Ascending aorta (tissue), 2 donors: ENCODE measurements at regions not wholly inside any gene's neighbourhood (a gene's known extent, or its start where the extent isn't known, plus 50 kb on each side); places are given as distances from the start of the nearest gene placed in this dataset.

ENCODE experiments used
- DNase-seq, 2 donors: peaks; one replicate each; pipeline ENCODE4 v3.0.0-alpha.2; 2019; ENCODE audit warnings: low spot score in 2 of 2
- H3K27ac ChIP-seq, 2 donors: fragments of 200-600 bp; sonication (generic); one replicate each; pipeline ENCODE4 v1.5.1; 2016 to 2017; ENCODE audit warnings: mild to moderate bottlenecking in 1 of 2
- H3K27me3 ChIP-seq: fragments of 200-600 bp; sonication (generic); one replicate; pipeline ENCODE4 v1.5.1; 2017
- H3K36me3 ChIP-seq, 2 donors: fragments of 200-600 bp; sonication (generic); one replicate each; pipeline ENCODE4 v1.5.1; 2016
- H3K4me1 ChIP-seq, 2 donors: fragments of 200-600 bp; sonication (generic); one replicate each; pipeline ENCODE4 v1.5.1; 2016 to 2017; ENCODE audit warnings: mild to moderate bottlenecking in 1 of 2
- H3K4me3 ChIP-seq, 2 donors: fragments of 200-600 bp; sonication (generic); one replicate each; pipeline ENCODE4 v1.5.1; 2016 to 2017; ENCODE audit warnings: mild to moderate bottlenecking in 1 of 2
- H3K9me3 ChIP-seq, 2 donors: fragments of 200-600 bp; sonication (generic); one replicate each; pipeline ENCODE4 v1.5.1; 2016
- intact Hi-C: fragments of 100-400 bp; cut with DNase I; formaldehyde crosslinking; loops from one replicate; pipeline ENCODE4 v1.15.1; 2023
- TF ChIP-seq, protein P1 (sequence below), 3 experiments: fragments of 200-600 bp in 2 of 3; fragments of 450-650 bp in 1 of 3; sonication (generic) in 2 of 3; IDR thresholded peaks; one replicate each; pipeline ENCODE4 v1.5.1; 2016 to 2019; ENCODE audit warnings: antibody characterized with exemption in 3 of 3, mild to moderate bottlenecking in 1 of 3, moderate library complexity in 1 of 3

DNA sequence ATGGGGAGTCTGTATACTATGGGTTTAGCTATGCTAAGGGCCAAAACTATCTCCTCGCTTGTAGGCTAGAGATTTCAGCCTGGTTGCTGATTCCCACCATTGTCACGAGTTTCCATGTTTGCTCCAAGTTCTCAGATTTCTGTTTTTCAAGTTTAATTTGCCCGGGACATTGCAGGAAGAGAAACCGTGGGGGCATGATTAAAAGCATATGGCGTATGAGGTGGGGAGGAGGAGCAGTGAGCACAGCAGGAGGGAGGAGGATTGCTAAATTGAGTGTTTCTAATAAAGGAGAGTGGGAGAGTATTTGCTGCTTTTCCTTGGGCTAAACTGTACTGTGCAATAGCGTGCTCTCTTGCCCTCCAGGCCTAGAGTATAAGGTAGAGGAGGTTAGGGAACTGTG, 558.4 kb downstream of the METTL15 start:
- Histone ChIP-seq H3K4me1 (no peaks in the 10 kb centered on the region), H3K27me3 (no peaks in the 10 kb centered on the region), H3K9me3 (no peaks in the 10 kb centered on the region), H3K27ac (no peak overlapping the region), H3K4me3 (no peak overlapping the region), H3K36me3 (no peaks in the 10 kb centered on the region)
- no peak for DNase-seq
- TF ChIP-seq, protein P1, sequence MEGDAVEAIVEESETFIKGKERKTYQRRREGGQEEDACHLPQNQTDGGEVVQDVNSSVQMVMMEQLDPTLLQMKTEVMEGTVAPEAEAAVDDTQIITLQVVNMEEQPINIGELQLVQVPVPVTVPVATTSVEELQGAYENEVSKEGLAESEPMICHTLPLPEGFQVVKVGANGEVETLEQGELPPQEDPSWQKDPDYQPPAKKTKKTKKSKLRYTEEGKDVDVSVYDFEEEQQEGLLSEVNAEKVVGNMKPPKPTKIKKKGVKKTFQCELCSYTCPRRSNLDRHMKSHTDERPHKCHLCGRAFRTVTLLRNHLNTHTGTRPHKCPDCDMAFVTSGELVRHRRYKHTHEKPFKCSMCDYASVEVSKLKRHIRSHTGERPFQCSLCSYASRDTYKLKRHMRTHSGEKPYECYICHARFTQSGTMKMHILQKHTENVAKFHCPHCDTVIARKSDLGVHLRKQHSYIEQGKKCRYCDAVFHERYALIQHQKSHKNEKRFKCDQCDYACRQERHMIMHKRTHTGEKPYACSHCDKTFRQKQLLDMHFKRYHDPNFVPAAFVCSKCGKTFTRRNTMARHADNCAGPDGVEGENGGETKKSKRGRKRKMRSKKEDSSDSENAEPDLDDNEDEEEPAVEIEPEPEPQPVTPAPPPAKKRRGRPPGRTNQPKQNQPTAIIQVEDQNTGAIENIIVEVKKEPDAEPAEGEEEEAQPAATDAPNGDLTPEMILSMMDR (IDR thresholded peaks at IDR 0.05): no peak
- intact Hi-C loops: no loop called here

DNA sequence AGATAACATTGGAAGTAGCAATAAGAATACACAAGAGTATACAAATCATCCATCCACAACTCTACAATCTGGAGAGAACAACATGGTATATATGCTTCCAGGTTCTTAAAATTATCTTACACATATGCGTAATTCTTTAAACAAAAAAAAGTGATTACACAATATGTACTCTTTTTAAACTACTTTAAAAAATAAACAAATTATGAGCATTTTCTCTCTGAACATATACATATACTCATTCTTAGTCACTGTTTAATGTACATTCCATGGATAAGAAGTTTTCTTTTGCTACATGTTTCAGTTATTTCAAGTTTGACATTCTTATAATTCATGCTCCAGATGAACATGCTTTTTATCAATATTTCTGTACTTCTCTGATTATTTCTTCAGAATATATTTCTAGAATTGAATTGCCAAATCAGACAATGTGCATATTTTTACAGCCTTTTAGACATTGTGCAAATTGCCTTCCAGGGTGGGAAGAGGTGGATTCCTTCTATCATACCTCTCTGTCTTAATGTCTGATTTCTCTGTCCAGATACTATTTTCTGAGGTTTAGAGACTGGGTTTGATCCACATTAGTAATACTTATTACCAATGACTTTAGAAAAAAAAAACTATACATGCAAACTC, 551.6 kb downstream of the METTL15 start:
- Histone ChIP-seq H3K27ac (no peak overlapping the region), H3K27me3 (no peaks in the 10 kb centered on the region), H3K4me3 (no peak overlapping the region), H3K9me3 (no peaks in the 10 kb centered on the region), H3K36me3 (no peaks in the 10 kb centered on the region), H3K4me1 (no peaks in the 10 kb centered on the region)
- no peak for DNase-seq
- intact Hi-C loops: no loop called here
- TF ChIP-seq, protein P1 (IDR thresholded peaks at IDR 0.05): no peak

DNA sequence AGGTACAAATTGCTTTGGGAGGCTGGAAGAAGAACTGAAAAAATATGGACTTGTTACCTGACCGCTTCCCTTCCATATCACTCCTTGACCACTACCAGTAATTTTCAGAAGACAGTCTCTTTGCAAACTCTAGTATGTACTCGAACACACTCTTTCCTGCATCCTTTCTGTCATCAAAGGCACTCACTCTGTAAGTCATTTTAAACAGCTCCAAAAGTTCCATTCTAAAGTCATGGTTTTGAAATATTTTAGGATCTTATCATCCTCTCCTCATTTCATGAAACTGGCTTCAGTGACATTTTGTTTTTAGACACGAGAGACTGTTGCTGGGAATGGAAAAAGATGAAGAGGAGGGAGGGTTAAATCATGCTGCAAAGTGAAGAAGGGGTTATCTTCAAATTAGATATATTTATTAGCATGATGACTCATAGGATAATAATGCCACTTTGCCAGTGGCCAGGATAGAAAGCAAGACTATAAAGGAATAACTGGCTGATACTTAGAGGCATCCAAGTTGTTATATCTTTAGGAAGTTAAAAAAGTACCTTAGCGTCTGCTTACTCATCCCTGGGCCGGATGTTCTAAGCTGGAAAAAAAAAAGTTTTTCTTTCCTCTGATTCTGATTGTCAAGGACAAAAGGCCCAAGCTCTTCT, 549.3 kb downstream of the METTL15 start:
- H3K27me3 ChIP-seq: no peaks in the 10 kb centered on the region
- no peak for DNase-seq
- H3K4me1 ChIP-seq: no peaks in the 10 kb centered on the region
- no peak overlapping the region for H3K27ac ChIP-seq
- H3K9me3 ChIP-seq: no peaks in the 10 kb centered on the region
- intact Hi-C loops: no loop called here
- no peaks in the 10 kb centered on the region for H3K36me3 ChIP-seq
- TF ChIP-seq, protein P1 (IDR thresholded peaks at IDR 0.05): no peak
- no peak overlapping the region for H3K4me3 ChIP-seq

GRCh38 chr11:28654191-28654590, 546.0 kb downstream of the METTL15 start:
- intact Hi-C loops: no loop called here
- DNase-seq: no peak

DNA sequence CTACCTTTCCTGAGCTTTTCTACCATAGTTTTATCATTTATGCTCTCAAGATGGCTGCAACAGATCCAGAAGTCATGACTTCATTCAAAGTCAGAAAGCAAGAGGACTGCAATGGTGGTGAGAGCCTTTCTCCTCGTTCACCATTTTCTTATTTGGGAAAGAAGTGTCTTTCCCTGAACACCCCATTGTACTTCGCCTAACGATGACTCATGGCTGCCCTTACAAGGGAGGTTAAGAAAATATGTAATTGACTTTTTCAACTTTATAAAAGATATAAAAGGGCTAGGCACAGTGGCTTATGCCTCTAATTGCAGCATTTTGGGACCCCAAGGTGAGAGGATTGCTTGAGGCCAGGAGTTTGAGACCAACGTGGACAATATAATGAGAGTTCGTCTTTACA, 541.7 kb downstream of the METTL15 start:
- no peak for DNase-seq
- no peaks in the 10 kb centered on the region for H3K36me3 ChIP-seq
- H3K27me3 ChIP-seq: no peaks in the 10 kb centered on the region
- H3K4me3 ChIP-seq: no peak overlapping the region
- TF ChIP-seq, protein P1 (IDR thresholded peaks at IDR 0.05): no peak
- H3K4me1 ChIP-seq: no peaks in the 10 kb centered on the region
- intact Hi-C loops: no loop called here
- H3K27ac ChIP-seq: no peak overlapping the region
- no peaks in the 10 kb centered on the region for H3K9me3 ChIP-seq

More at GRCh38 chr11:28654191-28654590, 546.0 kb downstream of the METTL15 start:
- no peaks in the 10 kb centered on the region for H3K36me3 ChIP-seq
- H3K27me3 ChIP-seq: no peaks in the 10 kb centered on the region
- no peaks in the 10 kb centered on the region for H3K4me1 ChIP-seq
- no peaks in the 10 kb centered on the region for H3K9me3 ChIP-seq
- TF ChIP-seq, protein P1 (IDR thresholded peaks at IDR 0.05): no peak
- no peak overlapping the region for H3K27ac ChIP-seq
- no peak overlapping the region for H3K4me3 ChIP-seq
